Stimulated activated CD8-positive, alpha-beta memory T cell treated with anti-CD3 and anti-CD28 coated beads, Interleukin-2, amount 100 ng/mL, for 1 hour (primary cell): ENCODE measurements at regions not wholly inside any gene's neighbourhood (a gene's known extent, or its start where the extent isn't known, plus 50 kb on each side); places are given as distances from the start of the nearest gene placed in this dataset.

Source experiments
- DNase-seq, 2 donors: peaks; one replicate each; pipeline ENCODE4 v3.0.0-alpha.2; 2020; ENCODE audit warnings: low read depth in 2 of 2

DNA sequence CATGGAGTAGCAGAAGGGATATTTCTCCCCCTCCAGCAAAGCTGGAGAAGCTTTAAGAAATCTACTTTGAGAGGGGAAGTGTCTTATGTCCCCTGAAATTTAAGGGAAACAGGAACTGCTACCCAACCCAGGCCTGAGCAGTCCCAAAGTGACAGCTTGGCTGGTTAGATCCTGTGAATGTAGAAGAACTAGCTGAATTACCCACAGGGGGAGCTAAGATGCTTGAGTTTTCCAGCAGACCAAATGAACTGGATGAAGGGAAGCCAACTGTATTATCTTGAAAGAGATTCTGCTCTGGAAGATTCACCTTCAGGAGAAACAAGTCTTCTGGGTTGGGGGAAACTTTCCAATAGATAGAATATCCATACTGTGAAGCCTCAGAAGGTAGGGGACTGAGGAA, 303.3 kb upstream of the MMS22L start:
- DNase-seq, result no peak

DNA sequence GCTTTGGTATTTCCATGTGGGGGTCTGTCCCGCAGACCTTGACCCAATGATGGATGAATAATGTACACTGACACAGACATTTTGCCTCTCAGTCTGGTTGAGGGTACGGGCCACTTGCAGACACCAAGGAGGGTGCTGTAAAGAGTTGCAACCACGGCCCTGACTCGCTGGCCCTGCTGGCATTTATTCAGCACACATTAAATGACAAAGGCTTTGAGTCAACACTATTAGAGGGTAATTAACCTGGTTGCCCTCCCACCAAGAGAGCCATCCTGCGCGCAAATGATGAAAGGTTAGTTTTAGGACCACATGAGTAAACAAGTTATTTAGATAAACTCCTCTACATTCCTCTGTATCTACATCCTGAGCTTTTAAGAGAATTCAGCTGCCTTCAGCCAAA, 308.9 kb upstream of the MMS22L start:
- DNase-seq, result no peak

DNA sequence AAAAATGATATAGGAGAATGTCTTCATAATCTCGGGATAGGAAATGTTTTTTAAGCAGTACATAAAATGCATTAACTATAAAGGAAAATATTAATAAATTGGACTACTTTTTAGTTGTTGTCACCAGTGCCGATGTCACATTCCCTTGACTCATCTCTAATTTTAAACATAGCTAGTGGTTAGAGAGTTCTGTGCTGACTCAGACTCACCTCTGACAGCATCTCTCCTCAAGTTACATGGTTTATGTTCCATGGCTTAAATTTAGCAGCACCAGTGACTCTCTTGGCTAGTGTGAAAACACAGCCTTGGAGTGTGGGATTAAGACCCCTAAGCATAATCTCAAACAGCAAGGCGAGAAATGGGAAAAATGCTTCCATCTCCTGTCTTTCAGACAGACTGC, 311.8 kb upstream of the MMS22L start:
- no peak for DNase-seq

DNA sequence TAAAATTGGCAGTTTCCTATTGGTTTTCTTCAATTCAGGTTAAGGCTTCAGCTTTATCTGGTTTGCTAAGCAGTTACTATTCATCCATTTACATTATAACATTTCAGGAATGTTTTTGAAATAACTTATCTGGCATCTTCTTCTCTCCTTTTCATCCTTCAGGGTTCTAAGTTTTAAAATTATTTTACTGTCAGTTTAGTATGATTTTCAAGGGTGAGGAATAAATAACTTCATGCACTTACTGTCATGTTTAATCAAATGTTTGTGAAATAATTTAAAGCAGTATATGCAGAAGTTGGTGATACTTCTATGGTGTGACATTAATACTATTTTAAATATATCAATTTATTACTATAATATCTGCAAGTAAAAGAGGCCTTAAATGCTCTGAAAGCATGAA, 338.1 kb upstream of the MMS22L start:
- no peak for DNase-seq

DNA sequence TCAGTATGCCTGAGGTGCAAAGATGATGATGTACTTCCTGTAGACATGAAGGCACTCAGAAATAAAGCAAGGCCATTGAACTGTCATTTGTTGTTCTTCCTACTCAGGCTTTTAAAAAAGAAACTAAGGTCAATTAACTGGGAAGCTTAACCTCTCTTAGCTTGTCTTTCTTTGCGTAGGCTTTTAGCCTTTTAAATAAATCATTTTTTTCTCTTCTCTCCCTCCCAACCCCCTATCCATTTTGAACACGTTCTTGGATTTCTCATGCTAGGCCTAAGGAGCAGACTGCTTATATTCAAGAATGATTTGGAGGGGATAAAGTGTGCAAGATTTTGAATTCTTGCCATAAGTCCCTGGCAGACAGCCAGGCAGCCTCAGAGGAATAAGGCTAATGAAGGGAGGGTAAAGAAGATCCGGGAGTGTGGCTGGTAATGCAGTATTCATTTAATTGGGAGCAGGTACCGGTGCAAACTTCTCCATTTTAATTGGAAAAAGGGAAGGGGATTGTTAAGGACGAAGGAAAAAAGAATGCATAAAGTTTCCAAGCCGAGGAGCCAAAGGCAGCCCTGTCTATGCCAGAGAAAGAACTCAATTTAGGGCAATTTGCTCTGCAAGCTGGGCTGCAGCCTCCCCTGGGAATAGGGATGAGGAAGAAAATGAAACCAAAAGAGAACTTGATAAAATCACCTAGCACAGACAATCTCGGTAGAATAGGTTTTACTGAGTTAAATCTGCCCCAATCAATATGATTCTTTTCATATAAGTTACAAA, 343.8 kb upstream of the MMS22L start:
- no peak for DNase-seq

DNA sequence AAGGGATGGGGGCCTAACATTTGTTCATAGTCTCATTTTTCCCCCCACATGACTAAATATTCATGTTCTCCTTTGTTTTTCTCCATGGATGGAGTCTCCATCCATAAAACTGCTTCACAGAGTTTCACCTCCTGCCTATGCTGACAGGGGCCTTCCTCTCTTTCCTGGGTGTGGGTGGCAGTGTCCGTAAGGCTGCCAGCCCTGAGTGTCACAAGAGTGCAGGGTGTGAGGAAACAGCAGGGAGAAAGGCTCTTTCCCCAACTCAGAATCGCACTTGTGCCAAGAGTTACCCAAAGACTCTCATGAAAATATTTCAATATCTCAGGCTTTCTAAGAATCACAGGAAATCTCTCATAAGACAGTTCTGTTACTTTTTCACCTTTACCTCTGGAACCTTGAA, 346.2 kb upstream of the MMS22L start:
- no peak for DNase-seq

DNA sequence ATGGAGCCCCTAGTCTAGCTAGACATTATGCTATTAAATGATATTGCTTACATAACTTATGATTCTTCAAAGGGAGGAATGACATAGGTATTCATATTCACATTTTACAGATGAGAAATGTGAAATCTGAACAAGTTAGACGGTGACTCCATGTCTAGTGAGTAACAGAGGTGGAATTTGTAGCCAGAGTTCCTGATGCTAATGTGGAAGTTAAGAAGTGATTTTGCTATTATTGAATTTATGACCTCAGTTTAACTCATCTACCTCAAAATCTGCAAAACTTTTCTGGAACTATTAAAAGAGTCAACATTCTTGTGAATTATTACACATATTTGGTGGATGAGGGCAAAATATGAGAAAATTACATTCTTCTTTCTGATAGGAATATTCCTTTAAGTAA, 347.6 kb upstream of the MMS22L start:
- no peak for DNase-seq

DNA sequence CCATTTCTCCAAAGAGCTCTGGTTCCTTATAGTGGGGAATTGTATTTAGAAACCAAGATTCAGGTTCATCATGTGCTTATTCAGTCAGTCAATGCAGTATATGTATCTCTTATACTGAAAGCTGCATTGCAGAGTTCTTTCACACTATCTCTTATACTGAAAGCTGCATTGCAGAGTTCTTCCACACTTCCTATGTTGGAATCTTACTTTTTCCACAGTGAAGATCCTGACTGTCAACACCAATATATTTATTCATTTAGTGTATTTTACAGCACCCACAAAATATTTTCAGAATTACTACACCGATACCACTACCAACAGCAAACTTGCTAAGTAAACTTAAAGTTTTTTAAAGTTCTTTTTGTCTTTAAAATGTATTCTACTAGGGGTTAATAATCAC, 349.3 kb upstream of the MMS22L start:
- DNase-seq, result no peak

DNA sequence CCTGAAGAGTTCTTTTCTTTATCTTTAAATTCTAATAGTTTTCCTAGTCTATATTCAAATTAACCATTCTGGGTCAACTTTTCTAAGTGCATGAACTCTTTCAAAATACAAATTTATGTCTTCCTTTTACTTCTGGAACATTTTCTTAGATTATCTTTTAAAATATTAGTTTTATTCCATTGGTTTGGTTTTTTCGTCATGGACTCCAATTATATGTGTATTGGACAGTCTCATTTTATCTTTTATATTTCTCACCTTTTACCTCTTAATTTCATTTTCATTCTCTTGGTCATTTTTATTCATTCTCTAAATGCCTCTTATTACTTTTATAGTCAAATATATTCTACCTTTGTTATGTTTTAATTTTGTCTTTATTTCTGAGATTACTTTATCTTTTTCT, 356.7 kb upstream of the MMS22L start:
- no peak for DNase-seq

DNA sequence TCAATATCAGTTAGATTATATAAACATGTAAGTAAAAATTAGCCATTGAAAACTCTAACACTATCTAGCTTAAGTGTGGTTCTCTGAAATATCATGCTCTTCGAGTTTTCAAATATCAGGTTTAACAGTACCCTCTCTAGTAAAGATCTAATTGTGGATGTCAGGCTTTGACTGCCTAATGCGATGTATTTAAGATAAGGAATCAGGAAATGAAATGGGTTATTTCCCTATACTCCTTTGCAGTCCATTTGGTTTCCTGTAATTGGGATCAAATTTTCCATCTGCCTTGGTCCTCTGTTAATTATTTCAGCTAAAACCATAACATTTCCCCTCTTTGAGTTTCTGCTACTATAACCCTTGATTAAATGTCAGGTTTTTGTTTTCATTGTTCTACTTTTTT, 361.3 kb upstream of the MMS22L start:
- DNase-seq, result no peak

DNA sequence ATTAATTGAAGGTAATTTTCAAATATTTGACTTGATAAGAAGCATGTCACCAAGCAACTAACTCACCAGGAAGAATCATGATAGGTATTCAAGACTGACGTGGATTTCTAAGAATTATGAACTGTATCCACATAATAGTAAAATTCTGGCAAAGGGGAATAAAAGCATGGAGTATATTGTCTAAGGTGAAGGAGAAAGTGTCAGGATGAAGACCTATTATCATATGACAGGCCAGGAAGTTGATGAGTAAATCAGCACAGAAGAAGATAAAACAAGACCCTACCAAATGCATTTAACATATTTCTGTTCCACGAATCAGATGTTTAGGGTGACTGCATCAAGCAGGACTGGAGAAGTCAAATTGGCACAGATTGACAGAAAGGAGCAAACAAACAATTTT, 362.7 kb upstream of the MMS22L start:
- DNase-seq, result no peak

DNA sequence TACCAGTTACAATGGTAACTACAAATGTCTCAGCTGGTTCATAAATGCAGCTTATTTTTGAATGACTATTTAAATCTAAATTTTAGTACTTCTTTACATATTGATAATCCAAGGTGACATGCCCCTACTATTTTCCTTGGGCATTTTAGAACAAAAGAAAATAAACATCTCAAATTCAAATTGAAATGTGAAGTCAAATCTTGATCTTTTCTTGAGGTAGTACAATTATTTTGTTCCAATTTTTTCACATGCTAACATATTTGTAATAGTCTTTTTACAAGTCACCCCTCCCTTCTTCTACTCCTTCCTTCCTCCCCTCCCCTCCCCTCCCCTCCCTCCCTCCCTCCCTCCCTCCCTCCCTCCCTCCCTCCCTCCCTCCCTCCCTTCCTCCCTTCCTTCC, 370.1 kb upstream of the MMS22L start:
- no peak for DNase-seq

DNA sequence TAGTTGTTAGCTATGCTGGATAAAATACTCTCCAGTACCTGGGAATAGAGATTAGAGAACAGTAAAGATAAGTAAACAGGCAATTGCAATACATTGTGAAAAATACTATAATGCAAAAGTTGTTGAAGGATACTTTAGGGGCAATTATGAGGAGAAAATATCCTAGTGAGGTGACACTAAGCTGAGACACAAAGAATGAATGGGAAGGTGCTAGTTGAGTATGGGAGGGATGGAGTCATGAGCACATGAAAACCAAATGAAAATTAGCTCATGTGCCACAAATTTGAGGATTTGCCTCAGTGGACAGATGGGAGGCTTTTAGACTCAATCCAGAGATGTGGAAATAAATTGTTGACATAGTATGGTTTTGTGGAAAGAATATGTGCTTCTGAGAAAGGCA, 370.5 kb upstream of the MMS22L start:
- DNase-seq, result no peak

DNA sequence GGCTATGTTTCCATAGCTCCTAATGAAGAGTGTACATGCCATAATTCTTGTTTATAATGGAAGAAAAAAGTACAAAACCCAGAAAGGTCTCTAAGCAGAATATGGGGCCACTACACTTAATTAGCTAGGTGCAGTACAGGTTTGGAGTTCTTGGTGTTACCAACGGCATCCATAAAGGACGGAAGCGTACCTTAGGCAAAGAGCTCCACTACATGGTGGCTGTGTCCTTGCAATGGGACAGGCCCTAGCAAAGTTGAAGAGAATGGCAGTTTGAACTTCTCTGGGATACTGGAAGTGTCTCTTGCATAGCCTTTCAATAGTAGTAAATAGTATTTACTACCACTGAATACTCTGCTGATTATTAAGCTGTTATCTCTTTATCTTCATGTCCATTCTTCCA, 371.7 kb upstream of the MMS22L start:
- no peak for DNase-seq

DNA sequence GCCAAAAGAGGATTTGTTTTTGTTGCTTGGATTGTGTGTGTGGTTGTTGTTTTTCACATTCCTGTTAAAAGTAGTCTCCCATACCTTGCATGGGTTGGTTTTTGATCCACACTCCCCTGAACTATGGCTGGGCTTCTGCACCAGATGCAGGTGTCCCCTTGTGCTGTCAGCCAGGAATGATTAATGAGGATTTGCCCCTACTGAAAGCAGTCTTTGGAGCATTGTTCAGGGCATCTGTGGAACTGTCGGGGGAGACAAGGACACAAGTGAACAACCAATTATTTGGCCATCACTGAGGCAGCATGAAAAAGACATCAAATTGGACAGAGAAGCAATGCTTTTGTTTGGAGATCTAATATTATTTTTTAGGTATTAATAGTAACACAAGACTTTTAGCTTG, 373.2 kb upstream of the MMS22L start:
- DNase-seq, result no peak

DNA sequence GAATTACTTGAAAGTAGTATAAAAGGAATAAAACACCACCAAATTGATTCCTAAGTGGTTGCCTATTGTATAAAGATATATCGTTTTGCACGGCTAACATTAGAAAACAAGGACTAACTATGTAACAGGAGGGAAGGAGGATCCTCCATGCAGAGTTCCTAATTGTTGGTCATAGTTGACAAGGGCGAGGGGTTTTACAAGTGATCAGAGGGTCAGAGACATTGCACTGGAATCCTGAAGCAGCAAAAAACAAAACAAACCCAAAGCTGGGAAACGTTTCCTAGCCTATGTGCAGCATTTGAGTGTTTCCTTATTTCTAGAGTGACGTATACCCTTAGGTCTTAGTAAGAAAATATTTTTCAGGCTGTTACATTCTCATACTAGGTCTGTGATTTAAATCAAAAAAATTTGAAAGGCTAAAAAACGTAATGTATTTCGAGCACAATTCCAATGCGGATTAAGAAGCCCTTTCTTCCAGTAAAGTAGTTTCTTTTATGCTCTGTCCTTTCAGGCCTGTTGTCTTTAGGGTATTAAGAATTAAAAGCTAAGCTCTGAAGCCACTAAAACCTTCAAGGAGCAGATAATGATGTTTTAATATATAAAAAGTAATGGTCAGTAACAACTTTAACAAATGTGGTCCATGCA, 373.8 kb upstream of the MMS22L start:
- DNase-seq, result no peak

DNA sequence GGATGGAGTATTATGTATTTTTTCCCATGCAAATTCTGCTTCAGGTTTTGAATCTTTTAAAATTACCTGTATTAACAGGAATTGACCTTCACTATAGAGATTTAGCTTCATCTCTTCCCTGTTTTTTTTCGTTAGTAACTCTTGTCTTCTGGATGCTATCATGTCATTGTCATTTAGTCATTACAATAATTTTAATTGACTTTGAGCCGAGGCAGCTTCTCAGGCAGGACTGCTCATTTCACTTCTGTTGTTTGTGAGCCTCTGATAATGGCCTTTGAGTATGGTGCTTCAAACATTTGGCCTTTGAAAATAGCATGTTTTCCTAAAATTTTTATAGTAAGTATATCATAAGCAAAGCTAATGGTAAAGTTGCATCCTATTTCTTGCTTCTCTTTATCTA, 375.1 kb upstream of the MMS22L start:
- DNase-seq, result no peak

DNA sequence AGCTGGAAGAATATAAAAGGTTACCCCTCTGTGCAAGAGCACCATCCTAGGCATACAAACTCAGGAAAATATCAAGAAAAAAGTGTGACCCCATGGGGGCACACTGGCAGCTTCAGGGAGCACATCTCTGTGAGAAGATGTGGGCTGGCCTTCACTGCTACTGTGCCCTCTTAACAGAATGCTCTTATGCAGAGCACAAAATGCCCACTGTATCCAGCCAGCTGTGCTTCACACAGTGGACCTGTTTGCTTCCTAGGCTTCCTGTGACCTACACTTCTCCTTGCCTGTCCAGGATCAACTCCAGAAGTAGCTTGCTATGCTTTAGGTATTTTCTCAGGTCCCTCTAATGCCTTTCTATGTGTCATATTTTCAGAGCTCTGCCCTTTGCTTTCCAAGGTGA, 380.2 kb upstream of the MMS22L start:
- no peak for DNase-seq

DNA sequence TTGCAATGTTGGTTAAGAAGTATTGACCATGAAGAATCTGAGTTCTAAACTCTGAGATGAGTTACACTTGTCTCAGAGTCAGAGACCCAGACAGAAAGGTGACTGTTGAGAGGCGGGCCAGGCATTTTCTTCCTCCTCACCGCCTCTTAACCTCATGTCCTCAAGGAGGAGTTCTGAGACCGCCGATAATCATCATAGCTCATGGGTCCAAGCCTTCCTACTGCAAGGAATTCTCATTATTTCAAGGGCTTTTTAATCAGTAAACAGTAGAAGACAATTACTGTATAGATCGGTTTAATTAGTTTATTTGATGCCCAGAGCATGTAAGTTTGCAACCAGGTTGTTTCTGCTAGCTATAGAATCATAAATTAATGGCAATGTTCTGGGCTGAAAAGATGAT, 382.4 kb upstream of the MMS22L start:
- DNase-seq, result no peak

DNA sequence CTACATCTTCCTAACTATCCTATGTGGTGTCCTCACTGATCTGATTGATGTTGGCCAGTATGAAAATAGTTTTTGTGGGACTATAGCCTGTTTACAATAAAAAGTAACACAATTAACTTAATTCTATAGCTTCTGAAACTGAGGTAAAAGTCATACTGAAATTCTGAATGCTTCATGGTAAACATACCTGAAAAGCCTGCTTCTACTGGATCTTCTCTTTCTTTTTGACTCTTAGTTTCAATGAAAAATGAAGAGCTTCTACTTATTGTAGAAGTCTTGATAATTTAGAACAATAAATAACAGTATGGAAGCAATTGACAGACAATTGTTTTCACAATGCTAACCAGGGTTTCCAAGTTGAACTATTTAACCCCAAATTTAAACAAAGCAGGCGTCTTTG, 383.9 kb upstream of the MMS22L start:
- DNase-seq, result no peak

DNA sequence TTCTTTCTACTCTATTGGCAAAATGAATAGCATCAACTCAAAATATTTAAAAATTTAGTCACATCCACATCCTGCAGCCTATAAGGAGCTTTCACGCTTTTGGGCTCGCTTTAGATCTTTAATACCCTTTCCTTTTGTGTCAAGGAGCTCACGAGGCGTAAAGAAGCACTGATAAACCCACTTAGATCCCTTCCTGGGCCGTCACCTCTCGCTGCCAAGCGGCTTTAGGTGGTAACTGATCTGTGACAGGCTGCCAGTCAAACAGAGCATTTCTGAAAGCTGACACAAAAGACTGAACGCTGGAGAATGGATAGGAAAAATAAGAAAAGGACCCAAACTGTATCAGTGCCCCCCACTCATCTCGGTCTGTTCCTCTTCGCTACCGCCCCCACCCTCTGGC, 385.7 kb upstream of the MMS22L start:
- DNase-seq, result no peak

DNA sequence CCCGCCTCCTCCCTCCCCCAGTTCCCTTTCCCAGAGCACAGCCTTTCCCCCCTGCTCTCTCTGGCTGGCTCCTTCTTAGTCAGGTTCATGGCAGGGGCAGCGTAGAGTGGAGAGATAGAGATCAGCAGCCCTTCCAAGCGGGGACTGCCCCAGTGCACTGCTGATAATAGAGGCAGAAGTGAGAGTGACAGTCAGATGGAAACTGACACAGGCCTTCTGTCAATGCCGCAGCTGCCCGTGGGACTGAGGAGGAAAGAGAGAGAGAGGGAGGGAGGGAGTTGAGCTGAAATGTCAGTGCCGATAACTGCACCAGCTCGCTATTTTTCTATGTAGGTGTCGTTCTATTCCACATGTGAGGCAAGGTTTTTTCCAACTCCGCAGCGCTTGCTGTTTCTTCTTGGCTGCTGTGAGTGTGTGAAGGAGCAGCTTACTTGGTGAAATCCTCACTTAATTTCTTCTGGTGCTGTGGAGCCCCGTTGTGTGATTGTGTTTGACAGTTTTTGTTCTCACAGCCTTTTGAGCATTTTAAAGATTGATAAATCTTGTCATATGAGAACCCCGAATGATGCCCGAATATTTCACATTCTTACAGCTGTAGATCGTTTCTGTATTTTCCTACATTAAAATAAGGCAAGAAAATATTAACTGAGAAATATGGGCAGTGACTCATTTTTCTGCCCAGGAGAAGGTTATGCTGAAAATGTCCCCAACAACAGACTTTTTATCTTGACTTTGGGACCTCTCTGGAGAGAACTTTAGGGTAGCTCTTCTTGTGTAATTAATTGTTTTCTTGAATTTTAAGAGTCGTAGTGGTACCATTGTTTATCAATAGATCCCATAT, 386.4 kb upstream of the MMS22L start:
- no peak for DNase-seq

DNA sequence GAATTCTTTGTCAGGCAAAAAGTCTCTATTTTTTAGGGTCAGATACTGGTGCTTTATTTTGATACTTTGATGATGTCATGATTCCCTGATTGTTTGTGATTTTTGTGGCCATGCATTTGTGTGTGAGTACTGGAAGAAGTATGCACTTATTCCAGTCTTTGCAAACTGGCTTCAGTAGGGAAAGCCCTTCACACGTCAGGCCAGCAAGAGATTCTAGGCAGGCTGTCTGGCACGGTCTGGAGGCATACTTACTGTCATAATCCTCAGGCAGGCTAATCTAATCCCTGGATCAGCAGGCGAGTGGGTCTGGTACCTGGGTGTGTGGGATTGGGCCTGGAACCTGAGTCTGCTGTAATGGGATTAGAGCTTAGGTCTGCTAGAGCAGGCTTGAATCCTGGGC, 391.8 kb upstream of the MMS22L start:
- no peak for DNase-seq
